ENCODE measurements at regions not wholly inside any gene's neighbourhood (a gene's known extent, or its start where the extent isn't known, plus 50 kb on each side); places are given as distances from the start of the nearest gene placed in this dataset.

GRCh38 chr6:26149240-26149639 is 62.0 kb downstream of the HFE start:
- Histone ChIP-seq H3K36me3 (ENCODE audit: insufficient read depth) (no peaks in the 10 kb centered on the region), H3K4me1 (ENCODE audit: insufficient read depth) (no peaks in the 10 kb centered on the region), H3K27ac (ENCODE audit: low read depth) (no peak overlapping the region), H3K4me3 (ENCODE audit: low read depth, low read length) (no peak overlapping the region)
- DNase-seq (ENCODE audit: extremely low spot score): no peak

- Histone ChIP-seq H3K36me3 (ENCODE audit: insufficient read depth) (no peaks in the 10 kb centered on the region), H3K27ac (ENCODE audit: low read depth) (no peak overlapping the region), H3K4me1 (ENCODE audit: insufficient read depth) (no peaks in the 10 kb centered on the region), H3K4me3 (ENCODE audit: low read depth, low read length) (no peak overlapping the region)
- peak; percentile 18 for DNase-seq (ENCODE audit: extremely low spot score)
- 71% methylated on average over 6 of the region's 6 CpGs for WGBS
These were observed 65.2 kb downstream of the HFE start for GRCh38 chr6:26152226-26153101.

GRCh38 chr6:26155061-26155930 is 68.1 kb downstream of the HFE start:
- Histone ChIP-seq H3K4me1 (ENCODE audit: insufficient read depth) (no peaks in the 10 kb centered on the region), H3K36me3 (ENCODE audit: insufficient read depth) (no peaks in the 10 kb centered on the region), H3K27ac (ENCODE audit: low read depth) (peak overlapping the region; percentile 94), H3K4me3 (ENCODE audit: low read depth, low read length) (peak overlapping the region; percentile 57)
- DNase-seq (ENCODE audit: extremely low spot score): peak; percentile 39
- 27% methylated on average over 9 of the region's 9 CpGs for WGBS

GRCh38 chr6:26156105-26156849 is 69.0 kb downstream of the HFE start:
- peak overlapping the region; percentile 57 for H3K4me3 ChIP-seq (ENCODE audit: low read depth, low read length)
- WGBS: under 1% methylated on average over 61 of the region's 61 CpGs
- no peaks in the 10 kb centered on the region for H3K36me3 ChIP-seq (ENCODE audit: insufficient read depth)
- peak; percentile 72 for DNase-seq (ENCODE audit: extremely low spot score)
- no peaks in the 10 kb centered on the region for H3K4me1 ChIP-seq (ENCODE audit: insufficient read depth)
- peak overlapping the region; percentile 94 for H3K27ac ChIP-seq (ENCODE audit: low read depth)

- peak overlapping the region; percentile 94 for H3K27ac ChIP-seq (ENCODE audit: low read depth)
- under 1% methylated on average over 18 of the region's 18 CpGs for WGBS
- DNase-seq (ENCODE audit: extremely low spot score): no peak
- peak overlapping the region; percentile 57 for H3K4me3 ChIP-seq (ENCODE audit: low read depth, low read length)
- no peaks in the 10 kb centered on the region for H3K36me3 ChIP-seq (ENCODE audit: insufficient read depth)
- H3K4me1 ChIP-seq (ENCODE audit: insufficient read depth): no peaks in the 10 kb centered on the region
These were observed 69.6 kb downstream of the HFE start for GRCh38 chr6:26156850-26157250.

- peak overlapping the region; percentile 94 for H3K27ac ChIP-seq (ENCODE audit: low read depth)
- H3K36me3 ChIP-seq (ENCODE audit: insufficient read depth): no peaks in the 10 kb centered on the region
- H3K4me3 ChIP-seq (ENCODE audit: low read depth, low read length): peak overlapping the region; percentile 57
- 1% methylated on average over 29 of the region's 29 CpGs for WGBS
- DNase-seq (ENCODE audit: extremely low spot score): peak; percentile 97
- H3K4me1 ChIP-seq (ENCODE audit: insufficient read depth): no peaks in the 10 kb centered on the region
These were observed 70.2 kb downstream of the HFE start for GRCh38 chr6:26157251-26158075.

GRCh38 chr6:26158076-26158580 is 70.9 kb downstream of the HFE start:
- Histone ChIP-seq H3K36me3 (ENCODE audit: insufficient read depth) (no peaks in the 10 kb centered on the region), H3K4me3 (ENCODE audit: low read depth, low read length) (peak overlapping the region; percentile 36), H3K27ac (ENCODE audit: low read depth) (peak overlapping the region; percentile 68), H3K4me1 (ENCODE audit: insufficient read depth) (no peaks in the 10 kb centered on the region)
- under 1% methylated on average over 30 of the region's 30 CpGs for WGBS
- DNase-seq (ENCODE audit: extremely low spot score): no peak

GRCh38 chr6:26158581-26159356 is 71.5 kb downstream of the HFE start:
- Histone ChIP-seq H3K4me1 (ENCODE audit: insufficient read depth) (no peaks in the 10 kb centered on the region), H3K4me3 (ENCODE audit: low read depth, low read length) (peak overlapping the region; percentile 36), H3K27ac (ENCODE audit: low read depth) (peak overlapping the region; percentile 86), H3K36me3 (ENCODE audit: insufficient read depth) (no peaks in the 10 kb centered on the region)
- DNase-seq (ENCODE audit: extremely low spot score): peak; percentile 73
- under 1% methylated on average over 21 of the region's 21 CpGs for WGBS

GRCh38 chr6:26159357-26160273 is 72.4 kb downstream of the HFE start:
- H3K36me3 ChIP-seq (ENCODE audit: insufficient read depth): no peaks in the 10 kb centered on the region
- H3K4me1 ChIP-seq (ENCODE audit: insufficient read depth): no peaks in the 10 kb centered on the region
- DNase-seq (ENCODE audit: extremely low spot score): peak; percentile 69
- no peak overlapping the region for H3K27ac ChIP-seq (ENCODE audit: low read depth)
- 16% methylated on average over 13 of the region's 13 CpGs for WGBS
- peak overlapping the region; percentile 36 for H3K4me3 ChIP-seq (ENCODE audit: low read depth, low read length)

- Histone ChIP-seq H3K4me1 (ENCODE audit: insufficient read depth) (no peaks in the 10 kb centered on the region), H3K27ac (ENCODE audit: low read depth) (no peak overlapping the region), H3K36me3 (ENCODE audit: insufficient read depth) (no peaks in the 10 kb centered on the region), H3K4me3 (ENCODE audit: low read depth, low read length) (no peak overlapping the region)
- DNase-seq (ENCODE audit: extremely low spot score): no peak
- WGBS: 87% methylated on average over 3 of the region's 3 CpGs
These were observed 74.1 kb downstream of the HFE start for GRCh38 chr6:26161322-26161721.

- no peak overlapping the region for H3K4me3 ChIP-seq (ENCODE audit: low read depth, low read length)
- no peak for DNase-seq (ENCODE audit: extremely low spot score)
- H3K4me1 ChIP-seq (ENCODE audit: insufficient read depth): no peaks in the 10 kb centered on the region
- no peaks in the 10 kb centered on the region for H3K36me3 ChIP-seq (ENCODE audit: insufficient read depth)
- no peak overlapping the region for H3K27ac ChIP-seq (ENCODE audit: low read depth)
- WGBS: 95% methylated on average over 7 of the region's 7 CpGs
These were observed 75.2 kb downstream of the HFE start for GRCh38 chr6:26162399-26162798.
